Natural killer cell treated with Interleukin-12 subunit alpha and Interleukin-12 subunit beta and Interleukin-15 and Interleukin-18, amount 100 ng/mL, for 72 hours (primary cell): ENCODE measurements at regions not wholly inside any gene's neighbourhood (a gene's known extent, or its start where the extent isn't known, plus 50 kb on each side); places are given as distances from the start of the nearest gene placed in this dataset.
"Not testable (repeated sequence)": the region's sequence is repeated elsewhere in the genome, so short reads cannot be mapped to it uniquely, and the experiment has no call there.

Experiments used
- ATAC-seq, 2 donors: fragments of 150-1000 bp; cut with Tn5 transposase in 1 of 2; sonication (Bioruptor Pico), chemical (Tn5 transposase) in 1 of 2; 2 replicates each; pipeline ENCODE4 v1.10.0; 2021
- DNase-seq: peaks from one replicate; pipeline ENCODE4 v3.0.0; 2022; ENCODE audit warnings: low spot score
- H3K27ac Mint-ChIP-seq, 2 donors: 1 replicate in 1 of 2; 2 replicates in 1 of 2; pipeline ENCODE4 v1.8.0; 2022; ENCODE audit warnings: mixed read lengths in 2 of 2, mild to moderate bottlenecking in 1 of 2, moderate library complexity in 1 of 2
- H3K27me3 Mint-ChIP-seq, 2 donors: 1 replicate in 1 of 2; 2 replicates in 1 of 2; pipeline ENCODE4 v1.8.0; 2022; ENCODE audit warnings: mixed read lengths in 2 of 2
- H3K36me3 Mint-ChIP-seq: one replicate; pipeline ENCODE4 v1.8.0; 2022; ENCODE audit warnings: mixed read lengths
- H3K4me1 Mint-ChIP-seq, 2 donors: 1 replicate in 1 of 2; 2 replicates in 1 of 2; pipeline ENCODE4 v1.8.0; 2022; ENCODE audit warnings: low read depth in 2 of 2, mixed read lengths in 2 of 2, mild to moderate bottlenecking in 1 of 2
- H3K4me3 Mint-ChIP-seq: one replicate; pipeline ENCODE4 v1.8.0; 2022; ENCODE audit warnings: mixed read lengths
- H3K9me3 Mint-ChIP-seq: 2 replicates; pipeline ENCODE4 v1.8.0; 2022; ENCODE audit warnings: mixed read lengths

- no peaks in the 10 kb centered on the region for H3K4me1 Mint-ChIP-seq
- DNase-seq (no peak), ATAC-seq (no peak)
- H3K9me3 Mint-ChIP-seq: peaks cover 5% of the 10 kb centered on the region
- no peaks in the 10 kb centered on the region for H3K36me3 Mint-ChIP-seq
- no peaks in the 10 kb centered on the region for H3K27me3 Mint-ChIP-seq
- H3K27ac Mint-ChIP-seq: no peak overlapping the region
- H3K4me3 Mint-ChIP-seq: no peak overlapping the region
These were observed 511.1 kb downstream of the HTR1A start for GRCh38 chr5:63451188-63451587.

GRCh38 chr5:63439537-63439936 is 522.7 kb downstream of the HTR1A start:
- H3K27me3 Mint-ChIP-seq: no peaks in the 10 kb centered on the region
- peaks cover 19% of the 10 kb centered on the region for H3K9me3 Mint-ChIP-seq
- no peak for DNase-seq
- no peak overlapping the region for H3K4me3 Mint-ChIP-seq
- no peak for ATAC-seq
- H3K36me3 Mint-ChIP-seq: no peaks in the 10 kb centered on the region
- no peak overlapping the region for H3K27ac Mint-ChIP-seq
- no peaks in the 10 kb centered on the region for H3K4me1 Mint-ChIP-seq

GRCh38 chr5:63409737-63410136 is 552.5 kb downstream of the HTR1A start:
- Mint-ChIP-seq H3K27me3 (no peaks in the 10 kb centered on the region), H3K36me3 (no peaks in the 10 kb centered on the region), H3K4me3 (no peak overlapping the region), H3K27ac (no peak overlapping the region), H3K9me3 (peaks cover 9% of the 10 kb centered on the region), H3K4me1 (no peaks in the 10 kb centered on the region)
- no peak for ATAC-seq
- no peak for DNase-seq

- Mint-ChIP-seq H3K9me3 (peaks cover 5% of the 10 kb centered on the region), H3K4me3 (no peak overlapping the region), H3K27me3 (no peaks in the 10 kb centered on the region), H3K4me1 (no peaks in the 10 kb centered on the region), H3K27ac (no peak overlapping the region), H3K36me3 (no peaks in the 10 kb centered on the region)
- ATAC-seq (no peak), DNase-seq (no peak)
These were observed 553.3 kb downstream of the HTR1A start for GRCh38 chr5:63408984-63409383.

- no peaks in the 10 kb centered on the region for H3K4me1 Mint-ChIP-seq
- H3K36me3 Mint-ChIP-seq: no peaks in the 10 kb centered on the region
- no peak for DNase-seq
- no peak overlapping the region for H3K4me3 Mint-ChIP-seq
- no peak overlapping the region for H3K27ac Mint-ChIP-seq
- H3K9me3 Mint-ChIP-seq: peaks cover 4% of the 10 kb centered on the region
- ATAC-seq: no peak
- H3K27me3 Mint-ChIP-seq: no peaks in the 10 kb centered on the region
These were observed 560.7 kb downstream of the HTR1A start for GRCh38 chr5:63401436-63402046.

- Mint-ChIP-seq H3K27me3 (no peaks in the 10 kb centered on the region), H3K27ac (no peak overlapping the region), H3K4me3 (no peak overlapping the region), H3K4me1 (no peaks in the 10 kb centered on the region), H3K9me3 (peaks cover 4% of the 10 kb centered on the region), H3K36me3 (no peaks in the 10 kb centered on the region)
- no peak for DNase-seq
- no peak for ATAC-seq
These were observed 562.2 kb downstream of the HTR1A start for GRCh38 chr5:63400079-63400478.

- H3K36me3 Mint-ChIP-seq: no peaks in the 10 kb centered on the region
- no peak overlapping the region for H3K27ac Mint-ChIP-seq
- ATAC-seq (no peak), DNase-seq (no peak)
- no peaks in the 10 kb centered on the region for H3K27me3 Mint-ChIP-seq
- no peak overlapping the region for H3K4me3 Mint-ChIP-seq
- H3K9me3 Mint-ChIP-seq: no peaks in the 10 kb centered on the region
- no peaks in the 10 kb centered on the region for H3K4me1 Mint-ChIP-seq
These were observed 563.9 kb downstream of the HTR1A start for GRCh38 chr5:63398346-63398745.

- DNase-seq, H3K4me1 Mint-ChIP-seq, H3K27me3 Mint-ChIP-seq, H3K9me3 Mint-ChIP-seq, ATAC-seq, H3K27ac Mint-ChIP-seq, H3K36me3 Mint-ChIP-seq, H3K4me3 Mint-ChIP-seq: not testable (repeated sequence)
These were observed 574.1 kb downstream of the HTR1A start for GRCh38 chr5:63388188-63388587.

GRCh38 chr5:63375851-63376250 is 586.4 kb downstream of the HTR1A start:
- Mint-ChIP-seq H3K27ac (no peak overlapping the region), H3K27me3 (no peaks in the 10 kb centered on the region), H3K4me3 (no peak overlapping the region), H3K36me3 (peaks cover 8% of the 10 kb centered on the region), H3K9me3 (peaks cover 23% of the 10 kb centered on the region), H3K4me1 (no peaks in the 10 kb centered on the region)
- no peak for ATAC-seq
- no peak for DNase-seq

GRCh38 chr5:63374085-63374484 is 588.2 kb downstream of the HTR1A start:
- no peaks in the 10 kb centered on the region for H3K27me3 Mint-ChIP-seq
- no peaks in the 10 kb centered on the region for H3K4me1 Mint-ChIP-seq
- DNase-seq (no peak), ATAC-seq (no peak)
- H3K27ac Mint-ChIP-seq: no peak overlapping the region
- H3K4me3 Mint-ChIP-seq: no peak overlapping the region
- peaks cover 8% of the 10 kb centered on the region for H3K36me3 Mint-ChIP-seq
- peaks cover 21% of the 10 kb centered on the region for H3K9me3 Mint-ChIP-seq

GRCh38 chr5:63351164-63351563 is 611.1 kb downstream of the HTR1A start:
- ATAC-seq (no peak), DNase-seq (no peak)
- Mint-ChIP-seq H3K27ac (no peak overlapping the region), H3K4me1 (no peaks in the 10 kb centered on the region), H3K27me3 (no peaks in the 10 kb centered on the region), H3K36me3 (no peaks in the 10 kb centered on the region), H3K9me3 (peaks cover 13% of the 10 kb centered on the region), H3K4me3 (no peak overlapping the region)

- DNase-seq (no peak), ATAC-seq (no peak)
- peaks cover 9% of the 10 kb centered on the region for H3K9me3 Mint-ChIP-seq
- no peak overlapping the region for H3K27ac Mint-ChIP-seq
- no peaks in the 10 kb centered on the region for H3K4me1 Mint-ChIP-seq
- H3K27me3 Mint-ChIP-seq: no peaks in the 10 kb centered on the region
- H3K4me3 Mint-ChIP-seq: no peak overlapping the region
- no peaks in the 10 kb centered on the region for H3K36me3 Mint-ChIP-seq
These were observed 615.8 kb downstream of the HTR1A start for GRCh38 chr5:63346451-63346850.

GRCh38 chr5:63341442-63341841 is 620.8 kb downstream of the HTR1A start:
- Mint-ChIP-seq H3K27me3 (no peaks in the 10 kb centered on the region), H3K4me3 (no peak overlapping the region), H3K36me3 (no peaks in the 10 kb centered on the region), H3K9me3 (peaks cover 6% of the 10 kb centered on the region), H3K4me1 (no peaks in the 10 kb centered on the region), H3K27ac (no peak overlapping the region)
- ATAC-seq: no peak
- no peak for DNase-seq

GRCh38 chr5:63323926-63324325 is 638.3 kb downstream of the HTR1A start:
- peaks cover 15% of the 10 kb centered on the region for H3K9me3 Mint-ChIP-seq
- H3K36me3 Mint-ChIP-seq: no peaks in the 10 kb centered on the region
- ATAC-seq (no peak), DNase-seq (no peak)
- no peaks in the 10 kb centered on the region for H3K4me1 Mint-ChIP-seq
- H3K4me3 Mint-ChIP-seq: no peak overlapping the region
- H3K27ac Mint-ChIP-seq: no peak overlapping the region
- no peaks in the 10 kb centered on the region for H3K27me3 Mint-ChIP-seq

- DNase-seq (no peak), ATAC-seq (no peak)
- no peak overlapping the region for H3K4me3 Mint-ChIP-seq
- no peaks in the 10 kb centered on the region for H3K27me3 Mint-ChIP-seq
- peaks cover 22% of the 10 kb centered on the region for H3K9me3 Mint-ChIP-seq
- no peak overlapping the region for H3K27ac Mint-ChIP-seq
- no peaks in the 10 kb centered on the region for H3K36me3 Mint-ChIP-seq
- H3K4me1 Mint-ChIP-seq: no peaks in the 10 kb centered on the region
These were observed 647.7 kb downstream of the HTR1A start for GRCh38 chr5:63314551-63314950.
